CD4-positive, alpha-beta T cell (primary cell): ENCODE measurements at regions not wholly inside any gene's neighbourhood (a gene's known extent, or its start where the extent isn't known, plus 50 kb on each side); places are given as distances from the start of the nearest gene placed in this dataset.

Source experiments
- ATAC-seq: fragments of 200-7000 bp; cut with Tn5 transposase; one replicate; pipeline ENCODE4 v1.10.0; 2022; ENCODE audit warnings: mild to moderate bottlenecking; ENCODE audit not compliant: poor library complexity
- CTCF ChIA-PET: fragments of 350-600 bp; sonication (Branson Sonifier 250); formaldehyde crosslinking; loops from one replicate; lab custom pipeline; 2021; ENCODE audit warnings: antibody characterized with exemption, inconsistent platforms; lab: Charles Lee
- POLR2A ChIA-PET: fragments of 350-600 bp; sonication (Branson Sonifier 250); formaldehyde crosslinking; loops from one replicate; lab custom pipeline; 2021; ENCODE audit warnings: antibody characterized with exemption, inconsistent platforms; lab: Charles Lee
- DNase-seq, 14 experiments: peaks; one replicate each; pipeline ENCODE4 v3.0.0-alpha.2; 2013 to 2020; ENCODE audit warnings: mixed read lengths in 2 of 14
- H3K27ac ChIP-seq, 2 donors: one replicate each; pipeline versions ENCODE4 v1.5.1 to v1.7.0; 2013; ENCODE audit warnings: low read length in 2 of 2, low read depth in 1 of 2, mild to moderate bottlenecking in 1 of 2
- H3K27me3 ChIP-seq, 2 experiments: 1 replicate in 1 of 2; 2 replicates in 1 of 2; pipeline versions ENCODE4 v1.6.1 to v1.7.0; 2013; ENCODE audit warnings: low read length in 2 of 2, control low read depth in 1 of 2, mild to moderate bottlenecking in 1 of 2, moderate library complexity in 1 of 2; ENCODE audit not compliant: insufficient read depth in 2 of 2, control insufficient read depth in 1 of 2
- H3K36me3 ChIP-seq: one replicate; pipeline ENCODE4 v1.6.1; 2013; ENCODE audit warnings: low read length, control low read depth; ENCODE audit not compliant: insufficient read depth
- H3K4me1 ChIP-seq: one replicate; pipeline ENCODE4 v1.6.1; 2013; ENCODE audit warnings: low read length, control low read depth; ENCODE audit not compliant: insufficient read depth
- H3K4me3 ChIP-seq: one replicate; pipeline ENCODE4 v1.5.1; 2013; ENCODE audit warnings: mild to moderate bottlenecking, low read length, moderate library complexity
- H3K9me3 ChIP-seq, 2 experiments: 1 replicate in 1 of 2; 2 replicates in 1 of 2; pipeline versions ENCODE4 v1.6.1 to v1.7.0; 2013; ENCODE audit warnings: low read length in 2 of 2, mild to moderate bottlenecking in 2 of 2, control low read depth in 1 of 2, moderate library complexity in 1 of 2; ENCODE audit not compliant: control insufficient read depth in 1 of 2, insufficient read depth in 1 of 2
- H3K27ac Mint-ChIP-seq: one replicate; pipeline ENCODE4 v1.8.0; 2020; ENCODE audit warnings: mixed read lengths
- H3K27me3 Mint-ChIP-seq: one replicate; pipeline ENCODE4 v1.8.0; 2021; ENCODE audit warnings: mixed read lengths
- H3K36me3 Mint-ChIP-seq: one replicate; pipeline ENCODE4 v1.8.0; 2021; ENCODE audit warnings: low read depth, mixed read lengths
- H3K4me1 Mint-ChIP-seq: one replicate; pipeline ENCODE4 v1.8.0; 2021; ENCODE audit warnings: low read depth, mixed read lengths
- H3K4me3 Mint-ChIP-seq: one replicate; pipeline ENCODE4 v1.8.0; 2020; ENCODE audit warnings: mild to moderate bottlenecking, mixed read lengths
- H3K9me3 Mint-ChIP-seq: one replicate; pipeline ENCODE4 v1.8.0; 2020; ENCODE audit warnings: mixed read lengths
- CTCF ChIP-seq: fragments of 200-600 bp; IDR thresholded peaks from one replicate; pipeline ENCODE4 v1.8.0; 2022; ENCODE audit warnings: antibody characterized with exemption, mild to moderate bottlenecking
- intact Hi-C, 2 experiments: fragments of 100-400 bp; cut with DNase I in 1 of 2; cut with micrococcal nuclease in 1 of 2; formaldehyde crosslinking; loops; one replicate each; pipeline versions ENCODE4 v1.15.1 to v1.9.0; 2023 to 2025; cut with DNase I, micrococcal nuclease

DNA sequence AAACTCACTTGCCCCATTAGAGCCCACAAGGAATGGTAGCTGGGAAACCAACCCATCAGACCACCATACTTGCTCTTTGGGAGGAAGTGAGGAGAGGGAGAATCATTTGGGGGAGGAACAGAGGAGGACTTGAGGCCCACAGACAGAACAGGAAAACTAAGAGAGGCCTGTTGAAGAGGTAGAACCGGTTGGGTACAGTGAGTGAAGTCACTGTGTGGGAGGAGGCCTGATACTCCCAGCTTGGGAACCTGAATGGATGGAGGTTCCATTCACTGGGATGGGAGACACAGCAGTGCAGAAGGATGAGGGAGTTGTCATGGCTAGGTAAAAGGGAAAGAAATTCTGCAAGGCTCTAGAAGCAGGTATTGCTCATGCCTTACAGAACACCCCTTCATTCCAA, 63.4 kb upstream of the PSEN2 start:
- H3K9me3 Mint-ChIP-seq = no peaks in the 10 kb centered on the region
- no peaks in the 10 kb centered on the region for H3K27me3 Mint-ChIP-seq
- CTCF ChIA-PET = no interaction called here
- Histone ChIP-seq H3K36me3 (no peaks in the 10 kb centered on the region), H3K27me3 (no peaks in the 10 kb centered on the region), H3K27ac (no peak overlapping the region), H3K4me1 (no peaks in the 10 kb centered on the region), H3K9me3 (no peaks in the 10 kb centered on the region), H3K4me3 (no peak overlapping the region)
- intact Hi-C loops = loop anchor here (1.0 to 5.0 kb wide), 2 partner anchors 12 to 40 kb away; no protein-coding TSS in a partner anchor
- no peak overlapping the region for H3K4me3 Mint-ChIP-seq
- POLR2A ChIA-PET = interaction anchor here (0.9 to 1.2 kb wide), 2 partner anchors 16 to 18 kb away, joined by 3 to 4 read pairs; no protein-coding TSS in a partner anchor
- H3K27ac Mint-ChIP-seq = no peak overlapping the region
- H3K4me1 Mint-ChIP-seq = peaks cover 7% of the 10 kb centered on the region
- no peaks in the 10 kb centered on the region for H3K36me3 Mint-ChIP-seq
- DNase-seq (no peak), ATAC-seq (no peak)
- TF ChIP-seq CTCF = no peak

DNA sequence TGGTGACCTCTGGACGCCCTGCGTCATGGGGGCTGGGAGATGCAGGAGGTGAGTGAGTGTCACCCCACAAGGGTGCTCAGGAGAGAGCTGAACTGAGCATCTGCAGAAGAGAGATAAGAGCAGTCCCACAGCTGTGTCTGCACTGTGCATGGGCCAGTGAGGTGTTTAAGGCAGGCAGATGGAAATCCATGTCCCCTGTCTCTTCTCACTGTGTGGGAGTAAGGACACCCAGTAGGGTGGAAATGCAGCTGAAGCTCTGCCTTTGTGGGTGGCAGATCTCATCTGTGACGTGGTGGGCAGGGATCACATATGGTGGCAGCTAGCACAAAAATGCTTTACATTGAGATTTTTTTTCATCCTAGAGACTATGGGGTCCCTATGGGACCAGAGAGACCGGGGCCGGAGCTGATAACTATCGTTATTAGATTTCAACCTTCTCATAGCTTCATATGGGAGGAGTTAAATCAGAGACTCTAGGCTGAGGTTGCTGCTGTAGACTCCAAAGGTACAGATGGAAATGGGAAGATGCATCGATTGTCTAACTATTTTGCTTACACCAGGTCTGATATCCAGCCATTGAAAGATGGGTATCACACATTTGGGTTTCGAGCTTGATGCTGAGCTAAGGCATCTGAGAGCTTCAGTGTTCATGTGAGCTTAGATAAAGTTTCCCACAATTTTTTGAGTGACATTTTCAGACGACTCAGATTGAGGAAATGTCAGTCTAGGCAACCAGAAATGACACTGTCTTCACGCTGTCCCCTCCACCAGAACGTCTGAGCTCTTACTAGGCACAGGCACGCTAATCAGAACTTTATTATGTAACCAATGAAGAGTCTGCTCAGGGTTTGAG, 65.3 kb upstream of the PSEN2 start:
- Histone ChIP-seq H3K36me3 (no peaks in the 10 kb centered on the region), H3K27ac (no peak overlapping the region), H3K27me3 (no peaks in the 10 kb centered on the region), H3K4me1 (peaks cover 7% of the 10 kb centered on the region), H3K9me3 (no peaks in the 10 kb centered on the region), H3K4me3 (no peak overlapping the region)
- Mint-ChIP-seq H3K4me1 (peaks cover 21% of the 10 kb centered on the region), H3K36me3 (no peaks in the 10 kb centered on the region), H3K4me3 (no peak overlapping the region), H3K27ac (no peak overlapping the region), H3K27me3 (no peaks in the 10 kb centered on the region), H3K9me3 (no peaks in the 10 kb centered on the region)
- TF ChIP-seq CTCF = no peak
- ChIA-PET POLR2A (interaction anchor here (0.9 to 1.1 kb wide), 3 partner anchors 18 to 135 kb away, joined by 3 read pairs; partner anchors contain the start of genes COQ8A and ITPKB), CTCF (no interaction called here)
- intact Hi-C loops = loop anchor here in 1 of 2 experiments (5.0 kb wide), 1 partner anchor 38 kb away; no protein-coding TSS in a partner anchor
- no peak for ATAC-seq
- DNase-seq = no peak

DNA sequence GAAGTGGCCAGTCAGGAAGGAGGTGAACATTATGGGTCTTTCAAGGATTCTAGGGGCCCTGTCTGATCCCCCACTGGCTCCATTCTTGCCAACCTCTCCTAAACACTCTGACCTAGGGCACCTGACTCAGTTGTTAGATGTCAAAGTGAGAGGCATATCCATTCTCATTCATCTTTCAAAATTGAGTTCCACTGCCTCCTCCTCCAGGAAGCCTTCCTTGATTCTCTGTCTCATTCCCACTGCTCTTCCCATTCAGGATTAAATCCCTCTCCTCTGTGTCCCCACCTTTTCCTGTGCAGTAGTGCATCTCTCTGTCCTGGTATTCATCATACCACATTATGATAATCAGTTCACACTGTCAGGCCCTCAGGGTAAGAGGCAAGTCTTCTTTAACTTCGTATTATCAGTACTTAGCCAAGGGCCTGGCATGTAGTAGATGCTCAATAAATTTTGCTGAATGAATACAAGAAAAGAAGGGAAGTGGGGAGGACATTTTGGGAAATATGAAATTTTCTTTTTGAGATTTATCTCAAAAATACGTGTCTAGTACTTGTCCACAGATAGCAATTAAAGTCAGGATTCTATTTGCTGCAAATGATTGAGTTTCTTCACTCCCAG, 61.8 kb upstream of the ITPKB start:
- Histone ChIP-seq H3K36me3 (no peaks in the 10 kb centered on the region), H3K4me1 (peaks cover 36% of the 10 kb centered on the region), H3K4me3 (no peak overlapping the region), H3K9me3 (no peaks in the 10 kb centered on the region), H3K27ac (peak overlapping the region in 1 of 2 donors; percentile 10), H3K27me3 (no peaks in the 10 kb centered on the region)
- intact Hi-C loops = loop anchor here in 1 of 2 experiments (1.0 kb wide), 1 partner anchor 62 kb away; the partner anchor contains the start of gene ITPKB
- no peak for ATAC-seq
- Mint-ChIP-seq H3K9me3 (no peaks in the 10 kb centered on the region), H3K27ac (peak overlapping the region; percentile 98), H3K4me1 (peaks cover 47% of the 10 kb centered on the region), H3K27me3 (no peaks in the 10 kb centered on the region), H3K36me3 (no peaks in the 10 kb centered on the region), H3K4me3 (no peak overlapping the region)
- CTCF ChIA-PET = interaction anchor here (0.8 to 1.6 kb wide), 2 partner anchors 90 to 175 kb away, joined by 3 to 4 read pairs; no protein-coding TSS in a partner anchor
- TF ChIP-seq CTCF = no peak
- DNase-seq = no peak
- POLR2A ChIA-PET = interaction anchor here (0.8 to 3.2 kb wide), 6 partner anchors 15 to 147 kb away, joined by 3 to 26 read pairs (median 4); partner anchors contain the start of gene ITPKB
